ENCODE measurements at regions not wholly inside any gene's neighbourhood (a gene's known extent, or its start where the extent isn't known, plus 50 kb on each side); places are given as distances from the start of the nearest gene placed in this dataset.

GRCh38 chr1:36652586-36652985, 169.9 kb upstream of the CSF3R start:
- no peak for TF ChIP-seq MAZ (IDR thresholded peaks at IDR 0.05; ENCODE audit: borderline replicate concordance, low read depth, low read length)
- TF ChIP-seq POLR2A (IDR thresholded peaks at IDR 0.05; ENCODE audit: low read depth, low read length): no peak
- no peak for TF ChIP-seq CTCF (conservative IDR thresholded peaks at IDR 0.05; ENCODE audit: low read depth, low read length)
- no peak for TF ChIP-seq MXI1 (IDR thresholded peaks at IDR 0.05; ENCODE audit: borderline replicate concordance, low read depth, low read length)
- no peak for TF ChIP-seq SMC3 (IDR thresholded peaks at IDR 0.05; ENCODE audit: low read depth, low read length)
- no peak for TF ChIP-seq MAFK (IDR thresholded peaks at IDR 0.05; ENCODE audit: low read depth, low read length)
- TF ChIP-seq CHD1 (IDR thresholded peaks at IDR 0.05; ENCODE audit: low read depth, low read length): no peak
- no peak for TF ChIP-seq ELK1 (IDR thresholded peaks at IDR 0.05; ENCODE audit: borderline replicate concordance, low read depth, low read length)
- no peak for TF ChIP-seq RFX5 (IDR thresholded peaks at IDR 0.05; ENCODE audit: low read depth, low read length)
- no peak for TF ChIP-seq USF2 (IDR thresholded peaks at IDR 0.05; ENCODE audit: low read depth, low read length)
- no peak for TF ChIP-seq RAD21 (IDR thresholded peaks at IDR 0.05; ENCODE audit: low read length)
- TF ChIP-seq BHLHE40 (IDR thresholded peaks at IDR 0.05; ENCODE audit: low read depth, low read length): no peak

All from IMR-90 (cell line).